T-helper 1 cell (primary cell): ENCODE measurements at regions not wholly inside any gene's neighbourhood (a gene's known extent, or its start where the extent isn't known, plus 50 kb on each side); places are given as distances from the start of the nearest gene placed in this dataset.

ENCODE experiments used
- DNase-seq, 5 donors: peaks; one replicate each; pipeline ENCODE4 v3.0.0-alpha.2; 2012 to 2020

GRCh38 chr3:28907616-28908015, 373.3 kb upstream of the RBMS3 start:
- DNase-seq: no peak

GRCh38 chr3:28912120-28912885, 368.6 kb upstream of the RBMS3 start:
- no peak for DNase-seq

DNA sequence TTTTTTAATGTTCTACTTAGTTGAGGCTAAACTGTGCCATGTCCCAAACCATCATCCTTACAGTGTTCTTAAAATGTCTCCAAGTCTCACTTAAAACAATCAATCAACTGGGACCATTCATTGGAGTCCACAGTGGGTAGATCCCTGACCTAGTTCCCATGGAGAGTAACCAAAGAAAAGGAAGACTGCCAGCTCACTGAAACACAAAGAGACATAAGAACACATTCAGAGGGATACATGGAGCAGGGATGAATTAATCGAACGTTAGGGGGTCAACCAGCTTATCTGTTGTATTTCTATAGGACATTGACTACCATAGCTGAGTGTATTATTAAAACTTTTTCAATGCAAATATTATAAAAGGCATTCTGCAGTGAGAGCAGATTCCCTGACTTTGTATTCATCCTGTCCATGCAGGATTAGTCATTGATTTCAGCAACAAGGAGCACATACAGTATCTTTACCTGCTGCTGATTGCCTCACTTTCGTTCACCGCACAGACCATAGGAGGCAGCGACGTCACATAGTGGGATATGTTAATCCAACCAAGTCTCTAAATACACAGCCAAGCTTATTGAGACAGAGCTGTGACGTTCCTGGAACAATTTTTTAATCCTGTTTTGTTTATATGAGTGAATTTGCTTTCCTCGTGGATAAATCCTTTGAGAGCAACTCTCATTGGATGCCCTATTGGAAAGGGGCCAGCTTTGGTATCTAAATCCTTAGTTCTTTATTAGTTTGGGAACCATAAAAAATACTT, 364.9 kb upstream of the RBMS3 start:
- DNase-seq: peak in 1 of 5 donors; percentile 31

DNA sequence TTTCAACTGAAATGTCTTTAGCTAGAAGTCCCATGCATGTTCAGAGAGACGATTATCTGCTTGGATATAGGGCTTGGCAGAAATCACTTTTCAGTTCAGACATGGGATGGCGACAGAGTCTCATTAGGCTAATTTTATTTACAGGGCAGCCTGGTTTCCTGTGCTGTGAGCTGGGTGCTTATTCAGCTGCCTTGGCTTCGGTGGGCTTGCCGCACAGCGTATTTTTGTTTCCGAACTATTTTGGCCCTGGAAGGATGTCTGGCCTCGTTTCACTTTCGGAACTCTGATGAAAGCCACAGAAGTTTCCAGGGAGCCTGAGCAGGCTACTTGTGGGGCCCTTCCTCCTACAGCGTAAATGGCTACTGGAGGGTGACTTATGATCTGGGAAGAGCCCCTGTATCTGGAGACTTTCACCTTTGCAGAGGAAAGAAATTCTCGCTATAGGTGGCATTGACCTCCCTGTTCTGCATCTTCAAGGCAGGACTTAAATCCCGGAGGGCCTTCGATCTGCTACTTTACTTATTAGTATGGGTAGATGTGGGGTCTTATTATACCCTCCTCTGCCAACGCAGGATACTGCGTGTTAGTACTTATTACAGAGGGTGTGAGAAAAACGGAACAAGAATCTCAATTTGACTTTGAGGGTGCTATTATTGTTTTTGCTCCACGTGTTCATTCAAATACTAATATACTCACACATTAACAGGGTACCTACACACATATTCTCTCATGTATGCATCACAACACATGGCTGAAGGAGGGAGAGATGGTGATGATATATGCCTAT, 364.0 kb upstream of the RBMS3 start:
- DNase-seq: peak in 1 of 5 donors; percentile 63

- no peak for DNase-seq
These were observed 362.9 kb upstream of the RBMS3 start for GRCh38 chr3:28917895-28918475.

- no peak for DNase-seq
These were observed 358.5 kb upstream of the RBMS3 start for GRCh38 chr3:28922376-28922775.

DNA sequence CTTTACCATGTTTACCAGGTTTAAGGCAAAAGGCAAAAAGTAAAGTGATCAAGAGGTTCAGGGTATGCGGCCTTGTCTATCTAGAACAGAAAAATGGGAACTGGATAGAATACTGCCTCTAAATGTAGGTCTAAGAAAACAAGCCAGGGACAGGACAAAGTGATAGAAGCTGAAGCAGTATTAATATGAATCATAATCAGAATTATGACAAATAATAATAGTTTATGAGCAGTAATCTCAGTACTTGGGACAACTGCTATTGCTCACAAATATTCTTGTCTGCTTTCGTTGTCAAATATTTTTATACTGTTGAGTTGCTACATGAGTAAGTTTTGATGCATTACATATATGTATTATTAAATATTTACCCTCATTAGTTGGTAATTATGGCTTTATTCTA, 356.9 kb upstream of the RBMS3 start:
- no peak for DNase-seq

DNA sequence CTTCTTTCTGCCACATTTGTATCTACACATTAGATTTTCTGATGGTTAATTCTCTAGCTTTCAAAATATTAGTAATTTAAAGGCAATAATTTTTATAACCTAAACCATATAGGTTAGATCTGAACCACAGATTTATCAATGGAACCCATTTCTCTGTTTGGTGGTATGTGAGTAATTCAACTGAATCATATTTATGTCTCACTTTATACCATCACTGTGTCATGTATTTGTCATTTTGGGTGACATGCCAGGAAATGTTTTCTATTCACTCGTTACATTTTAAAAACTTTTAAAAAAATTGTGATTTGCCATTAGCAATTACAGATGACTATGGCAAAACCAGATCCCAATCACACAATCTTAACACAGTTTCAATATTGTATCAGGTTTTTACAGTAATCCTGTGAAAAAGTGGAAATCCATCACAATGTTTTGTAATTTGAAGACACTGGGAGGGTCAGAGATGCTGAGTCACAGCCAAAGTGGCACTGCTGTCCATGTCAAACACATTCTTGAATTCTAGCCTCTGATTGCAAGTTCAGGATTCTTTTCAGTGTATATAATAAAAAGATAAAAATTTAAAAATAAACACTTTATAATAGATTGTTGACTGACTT, 356.0 kb upstream of the RBMS3 start:
- DNase-seq: no peak

DNA sequence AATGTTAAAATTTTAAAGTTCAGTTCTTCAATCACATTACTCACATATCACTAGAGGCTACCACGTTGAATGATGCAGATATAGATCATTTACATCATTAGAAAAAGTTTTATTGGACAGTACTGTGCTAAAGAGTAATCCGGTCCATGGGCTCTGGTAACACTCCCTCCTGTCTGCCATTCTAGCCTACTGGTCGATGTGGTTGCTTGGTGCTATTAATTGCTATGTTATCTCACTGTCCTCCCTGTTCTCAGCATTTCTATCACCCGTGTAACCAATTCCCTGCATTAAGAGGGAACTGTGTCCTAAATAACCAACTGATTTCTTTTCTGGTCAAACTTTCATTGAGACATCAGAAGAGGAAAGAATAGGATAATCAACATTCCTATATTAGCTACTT, 347.5 kb upstream of the RBMS3 start:
- DNase-seq: no peak

DNA sequence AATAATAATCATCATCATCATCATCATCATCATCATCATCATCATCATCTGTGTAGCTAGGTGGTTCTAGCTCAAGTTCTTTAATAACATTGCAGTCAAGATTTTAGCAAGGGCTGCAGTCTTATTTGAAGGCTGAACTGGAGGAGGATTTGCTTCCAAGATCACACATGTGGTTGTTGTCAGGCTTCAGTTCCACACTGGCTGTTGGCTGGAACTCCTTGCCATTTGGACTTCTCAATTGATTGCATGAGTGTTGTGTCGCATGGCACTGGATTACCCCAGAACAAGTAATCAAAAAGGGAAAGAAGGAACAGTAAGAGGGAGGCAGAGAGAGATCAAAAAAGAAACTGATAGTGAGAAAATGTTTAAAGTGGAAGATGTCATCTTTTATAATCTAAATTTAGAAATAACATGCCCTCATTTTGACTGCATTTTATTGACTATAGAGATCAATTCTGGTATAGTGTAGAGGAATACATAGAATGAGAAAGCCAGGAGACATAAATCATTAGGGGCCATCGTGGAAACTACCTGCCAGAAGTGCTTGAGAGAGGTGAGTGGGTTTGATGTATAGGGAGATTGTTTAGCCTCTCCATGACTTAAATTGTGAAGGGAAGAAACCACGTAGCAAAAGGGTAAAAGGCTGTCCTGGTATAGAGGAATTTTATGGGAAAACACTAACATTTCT, 346.6 kb upstream of the RBMS3 start:
- DNase-seq: no peak

DNA sequence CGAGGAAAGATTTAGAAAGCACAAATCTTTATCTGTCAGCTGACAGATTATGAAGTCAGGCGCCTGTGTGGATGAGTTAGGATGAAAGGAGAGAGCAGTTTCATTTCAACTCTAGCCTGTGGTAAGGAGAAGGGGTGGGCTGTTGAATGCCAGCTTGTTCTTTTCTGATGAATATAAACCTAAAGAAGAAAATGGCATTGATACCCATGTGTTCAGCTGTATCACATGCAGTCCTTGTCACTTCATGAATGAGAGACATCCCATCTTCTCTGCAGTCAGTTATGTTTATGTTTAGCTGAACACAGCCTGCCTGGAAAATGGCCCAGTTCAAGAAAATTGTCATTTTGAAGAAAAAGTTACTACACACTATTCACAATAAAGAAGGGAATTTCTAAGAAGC, 345.7 kb upstream of the RBMS3 start:
- peak in 1 of 5 donors; percentile 72 for DNase-seq

DNA sequence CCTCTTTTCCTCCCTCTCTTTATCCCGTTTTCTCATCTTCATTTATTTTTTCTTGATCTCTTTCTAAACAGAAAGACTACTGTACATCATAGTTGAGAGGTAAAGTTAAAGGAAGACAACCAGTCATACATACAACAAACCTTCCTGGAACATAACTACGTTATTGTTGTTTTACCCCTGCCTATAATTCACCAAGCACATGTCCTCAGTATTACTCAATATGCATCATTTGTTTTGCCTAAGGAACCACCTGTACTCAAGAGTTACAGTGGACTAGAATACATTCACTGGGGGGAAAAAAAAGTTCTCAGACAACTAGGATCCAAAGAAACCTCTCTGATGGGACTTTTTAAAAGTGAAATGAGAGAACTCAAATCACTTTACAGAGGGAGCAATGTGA, 344.7 kb upstream of the RBMS3 start:
- DNase-seq: peak in 1 of 5 donors; percentile 41

DNA sequence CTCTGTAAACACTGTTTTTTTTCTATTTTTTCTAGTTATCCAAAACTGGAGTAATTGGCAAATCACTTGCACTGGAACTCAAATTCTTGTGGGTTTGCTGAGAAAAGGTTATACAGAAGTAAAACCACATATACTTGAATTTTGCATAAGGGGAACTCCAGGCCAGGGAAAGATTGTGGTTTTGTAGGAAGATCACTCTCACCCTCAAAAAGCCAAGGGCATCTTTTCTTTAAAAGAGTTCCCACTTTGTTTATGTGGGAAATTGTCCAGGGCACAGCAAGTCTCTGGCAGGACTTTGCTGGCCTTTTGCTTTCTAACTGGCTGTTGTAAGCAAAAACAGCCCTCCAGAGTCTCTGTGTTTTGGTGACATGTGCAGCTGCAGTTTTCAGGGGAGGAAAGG, 340.3 kb upstream of the RBMS3 start:
- peak in 1 of 5 donors; percentile 45 for DNase-seq

DNA sequence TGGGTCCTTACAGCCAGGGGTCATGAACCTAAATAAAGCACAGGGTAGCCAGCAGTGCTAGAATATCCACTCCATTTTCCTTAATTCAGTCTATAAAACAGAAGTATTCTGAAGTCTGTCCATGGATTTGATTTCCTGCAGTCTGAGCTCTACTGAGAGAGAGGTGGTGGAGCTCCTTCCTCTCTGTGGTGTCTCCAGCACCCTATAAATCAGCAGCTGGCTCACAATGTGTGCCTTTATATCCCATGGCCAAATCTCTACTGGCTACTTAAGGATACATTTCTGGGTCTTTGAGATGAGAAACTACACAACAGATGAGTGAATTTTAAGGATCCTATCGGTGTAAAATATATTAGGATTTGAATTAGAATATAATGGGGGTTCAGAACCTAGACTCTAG, 339.9 kb upstream of the RBMS3 start:
- DNase-seq: no peak

DNA sequence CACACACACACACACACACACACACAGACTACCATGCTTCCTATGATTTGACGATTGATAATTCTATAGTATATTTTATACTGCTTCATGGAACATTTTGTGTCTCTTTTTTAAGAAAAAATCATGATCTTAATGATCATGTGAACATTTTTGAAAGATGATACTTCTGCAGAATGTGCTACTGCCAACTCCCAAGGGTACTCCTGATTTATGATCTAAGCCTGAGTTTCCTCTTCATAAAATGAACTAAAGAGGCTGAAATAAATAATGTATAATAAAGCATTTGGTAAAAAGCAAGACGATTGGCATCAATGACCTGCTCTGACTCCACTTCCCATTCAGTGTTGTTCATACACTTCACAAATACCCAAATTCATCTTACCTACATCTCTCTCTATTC, 333.8 kb upstream of the RBMS3 start:
- no peak for DNase-seq

- no peak for DNase-seq
These were observed 333.1 kb upstream of the RBMS3 start for GRCh38 chr3:28947751-28948150.

DNA sequence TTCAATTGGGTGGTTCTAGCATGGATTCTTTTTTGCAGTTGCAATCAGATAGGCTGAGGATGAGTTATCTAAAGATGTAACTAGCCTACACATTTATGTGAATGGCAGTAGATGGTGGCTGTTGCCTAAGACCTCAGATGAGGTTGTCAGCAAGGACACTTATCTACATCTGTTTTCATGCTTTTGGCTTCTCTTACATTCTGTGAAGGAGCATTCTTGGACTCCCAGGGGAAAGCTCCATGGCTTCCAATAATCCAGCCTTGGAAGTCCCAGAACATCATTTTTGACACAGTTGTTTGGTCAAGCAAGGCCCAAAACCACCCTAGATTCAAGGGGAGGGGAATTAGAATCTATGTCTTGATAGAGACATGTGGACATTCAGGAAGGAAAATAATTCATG, 332.2 kb upstream of the RBMS3 start:
- DNase-seq: no peak

DNA sequence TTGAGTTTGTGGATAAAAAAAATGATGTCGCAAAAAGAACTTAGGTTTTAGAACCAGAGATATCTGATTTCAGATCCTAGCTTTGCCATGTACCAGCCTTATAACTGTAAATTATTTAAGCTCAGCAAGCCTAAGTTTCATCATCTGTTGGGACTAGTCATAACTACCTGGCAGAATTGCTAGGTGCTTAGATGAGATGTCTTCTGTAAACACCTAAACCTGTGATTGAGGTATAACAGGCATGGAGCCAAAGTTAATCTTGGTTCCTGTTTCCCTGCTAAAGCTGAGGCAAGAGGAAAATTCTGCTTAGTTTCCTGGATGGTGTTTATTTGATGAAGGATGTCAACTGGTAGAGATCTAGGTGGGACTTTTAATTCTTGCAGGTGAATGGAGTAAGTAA, 331.3 kb upstream of the RBMS3 start:
- DNase-seq: no peak

GRCh38 chr3:28950614-28951013, 330.3 kb upstream of the RBMS3 start:
- no peak for DNase-seq

DNA sequence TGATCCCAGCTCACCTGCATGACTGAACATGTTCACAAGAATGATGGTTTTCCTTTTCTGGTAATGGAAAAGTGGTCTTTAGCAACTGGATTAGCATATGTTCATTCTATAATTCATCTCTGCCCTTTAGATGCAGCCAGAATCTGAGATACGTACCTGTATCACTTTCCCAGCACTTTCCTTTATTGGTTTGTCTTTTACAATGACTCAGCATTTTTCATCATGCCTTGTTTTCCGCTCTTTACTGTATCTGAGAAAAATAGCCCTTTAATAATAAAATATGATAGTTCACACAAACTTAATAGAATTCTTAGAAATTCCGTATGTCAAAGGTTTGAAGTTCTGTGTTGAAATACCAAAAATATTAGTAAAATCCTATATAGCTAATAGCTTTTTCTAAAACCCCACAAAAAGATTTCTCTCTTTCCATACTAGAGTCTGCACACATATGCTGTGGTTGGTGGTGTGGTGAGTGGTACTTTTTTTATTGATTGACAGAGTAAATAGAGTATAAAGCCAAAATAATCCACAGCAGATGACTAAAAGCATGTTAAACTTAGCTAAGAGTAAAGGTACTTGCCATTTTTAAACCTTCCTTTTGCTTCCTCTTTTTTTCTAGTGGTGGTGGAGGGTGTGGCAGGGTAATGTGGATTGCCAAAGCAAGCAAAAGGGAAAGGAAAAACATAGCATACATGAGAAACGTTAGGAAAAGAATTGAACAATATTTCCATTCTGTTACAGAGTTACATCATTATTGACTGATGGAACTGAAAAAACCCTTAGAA, 328.9 kb upstream of the RBMS3 start:
- DNase-seq: no peak

- DNase-seq: no peak
These were observed 322.2 kb upstream of the RBMS3 start for GRCh38 chr3:28958656-28959055.
